ENCODE measurements at regions not wholly inside any gene's neighbourhood (a gene's known extent, or its start where the extent isn't known, plus 50 kb on each side); places are given as distances from the start of the nearest gene placed in this dataset.

DNA sequence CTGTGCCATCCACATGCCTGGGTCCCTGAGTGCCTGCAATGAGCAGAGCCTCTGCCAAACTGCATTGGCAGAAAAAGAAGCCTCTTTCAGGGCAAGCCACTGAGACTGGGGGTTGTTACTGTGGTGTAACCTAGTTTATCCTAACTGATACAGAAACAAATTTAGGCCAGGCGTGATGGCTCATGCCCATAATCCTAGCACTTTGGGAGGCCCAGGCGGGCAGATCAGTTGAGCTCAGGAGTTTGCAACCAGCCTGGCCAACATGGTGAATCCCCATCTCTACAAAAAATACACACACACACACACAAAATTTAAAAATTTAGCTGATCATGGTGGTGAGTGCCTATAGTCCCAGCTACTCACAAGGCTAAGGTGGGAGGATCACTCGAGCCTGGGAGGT is 221.6 kb downstream of the TBC1D2B start:
- no peaks in the 10 kb centered on the region for H3K79me1 ChIP-seq (ENCODE audit: low read depth, low read length)
- no peak overlapping the region for H2BK5ac ChIP-seq (ENCODE audit: low read depth, low read length)
- peaks cover 0 to 3% (median 0%) of the 10 kb centered on the region in 4 experiments; a peak in 1 of 7 replicates for H3K4me1 ChIP-seq (replicated peaks in 1 of 4; ENCODE audit: control insufficient read depth in 3 of 4, insufficient read depth in 4 of 4, low read length in 3 of 4)
- H3K14ac ChIP-seq (ENCODE audit: insufficient read length), result no peak overlapping the region
- H2AK5ac ChIP-seq (ENCODE audit: low read depth, low read length), result no peak overlapping the region
- no peak overlapping the region for H2BK12ac ChIP-seq (ENCODE audit: low read depth, low read length)
- no peak overlapping the region for H3K56ac ChIP-seq (replicated peaks; ENCODE audit: insufficient read length, low read depth, low read length)
- no peak overlapping the region for H2BK120ac ChIP-seq (replicated peaks; ENCODE audit: low read depth, low read length)
- FAIRE-seq (no peak), DNase-seq (ENCODE audit: low read depth in 1 of 2, low spot score in 2 of 2) (no peak)
- H3K23me2 ChIP-seq (ENCODE audit: low read depth, low read length), result no peaks in the 10 kb centered on the region
- H3K18ac ChIP-seq (ENCODE audit: extremely low read depth, low read length), result no peak overlapping the region
- 0 out of 4 replicates have a peak, but pooled peaks cover 0 to 2% of the 10 kb centered on the region in 2 experiments for H3K9me3 ChIP-seq (ENCODE audit: insufficient read depth in 2 of 2, low read depth in 1 of 2, low read length in 1 of 2)
- ChIA-PET CTCF (ENCODE audit: partially characterized antibody) (interaction anchor here (1.0 to 3.2 kb wide), 8 partner anchors 15 to 223 kb away, joined by 3 to 15 read pairs (median 5); no protein-coding TSS in a partner anchor), POLR2A (ENCODE audit: partially characterized antibody) (interaction anchor here (1.7 kb wide), 1 partner anchor 19 kb away, joined by 3 read pairs; no protein-coding TSS in a partner anchor)
- no peak overlapping the region for H3K23ac ChIP-seq (ENCODE audit: insufficient read length)
- H3K27ac ChIP-seq (ENCODE audit: low read depth, low read length), result no peak overlapping the region
- no peak overlapping the region for H2BK15ac ChIP-seq (ENCODE audit: low read length)
- H3K36me3 ChIP-seq (ENCODE audit: control insufficient read depth in 2 of 4, insufficient read depth in 4 of 4, low read length in 3 of 4), result no peaks in the 10 kb centered on the region
- 81% methylated on average over 3 of the region's 3 CpGs; no CpG with 5 or more reads in 1 of the 2 experiments for WGBS, 2 experiments (ENCODE audit: extremely low coverage in 1 of 2, insufficient coverage in 1 of 2, insufficient read length in 1 of 2, insufficient replicate concordance in 2 of 2, low coverage in 1 of 2, low lambda C conversion rate in 2 of 2, missing lambda C conversion rate in 1 of 2)
- no peak overlapping the region for H3K9ac ChIP-seq (replicated peaks in 1 of 4; ENCODE audit: extremely low read depth in 1 of 4, low read depth in 3 of 4, low read length in 3 of 4)
- H2AFZ ChIP-seq (ENCODE audit: low read length), result no peak overlapping the region
- no peak overlapping the region for H2BK20ac ChIP-seq (ENCODE audit: low read length)
- no peak overlapping the region for H4K5ac ChIP-seq (ENCODE audit: insufficient read length, low read depth, low read length)
- H4K91ac ChIP-seq (replicated peaks; ENCODE audit: insufficient read length, low read length), result no peak overlapping the region
- H3K4ac ChIP-seq (replicated peaks; ENCODE audit: insufficient read length, low read depth, low read length), result no peak overlapping the region
- H3K79me2 ChIP-seq (ENCODE audit: control insufficient read depth in 1 of 2, insufficient read depth in 2 of 2, low read length in 2 of 2), result no peaks in the 10 kb centered on the region
- peaks cover 0 to 3% (median 0%) of the 10 kb centered on the region in 4 experiments; a peak in 2 of 7 replicates for H3K27me3 ChIP-seq (replicated peaks in 1 of 4; ENCODE audit: control insufficient read depth in 3 of 4, extremely low read depth in 1 of 4, insufficient read depth in 3 of 4, low read length in 3 of 4)
- H3K4me2 ChIP-seq (ENCODE audit: insufficient read depth in 1 of 2, low read depth in 2 of 2, low read length in 2 of 2), result no peak overlapping the region
- H4K20me1 ChIP-seq (replicated peaks in 1 of 2; ENCODE audit: control insufficient read depth in 1 of 2, insufficient read depth in 2 of 2, low read length in 2 of 2), result no peaks in the 10 kb centered on the region
- H4K8ac ChIP-seq (ENCODE audit: extremely low read depth, insufficient read depth, low read length), result no peak overlapping the region; the same call in 1 of the 2 replicates
- H3K4me3 ChIP-seq (ENCODE audit: extremely low read depth in 1 of 4, insufficient read depth in 2 of 4, low read depth in 3 of 4, low read length in 4 of 4), result no peak overlapping the region
- TF ChIP-seq KDM1A (IDR thresholded peaks at IDR 0.05; ENCODE audit: borderline replicate concordance, low read length) (no peak), POLR2A (IDR thresholded peaks at IDR 0.05; ENCODE audit: control extremely low read depth in 1 of 2, low read depth in 2 of 2, low read length in 2 of 2) (no peak), CHD2 (IDR thresholded peaks at IDR 0.05; ENCODE audit: low read length) (no peak)
- TF ChIP-seq, protein P1, sequence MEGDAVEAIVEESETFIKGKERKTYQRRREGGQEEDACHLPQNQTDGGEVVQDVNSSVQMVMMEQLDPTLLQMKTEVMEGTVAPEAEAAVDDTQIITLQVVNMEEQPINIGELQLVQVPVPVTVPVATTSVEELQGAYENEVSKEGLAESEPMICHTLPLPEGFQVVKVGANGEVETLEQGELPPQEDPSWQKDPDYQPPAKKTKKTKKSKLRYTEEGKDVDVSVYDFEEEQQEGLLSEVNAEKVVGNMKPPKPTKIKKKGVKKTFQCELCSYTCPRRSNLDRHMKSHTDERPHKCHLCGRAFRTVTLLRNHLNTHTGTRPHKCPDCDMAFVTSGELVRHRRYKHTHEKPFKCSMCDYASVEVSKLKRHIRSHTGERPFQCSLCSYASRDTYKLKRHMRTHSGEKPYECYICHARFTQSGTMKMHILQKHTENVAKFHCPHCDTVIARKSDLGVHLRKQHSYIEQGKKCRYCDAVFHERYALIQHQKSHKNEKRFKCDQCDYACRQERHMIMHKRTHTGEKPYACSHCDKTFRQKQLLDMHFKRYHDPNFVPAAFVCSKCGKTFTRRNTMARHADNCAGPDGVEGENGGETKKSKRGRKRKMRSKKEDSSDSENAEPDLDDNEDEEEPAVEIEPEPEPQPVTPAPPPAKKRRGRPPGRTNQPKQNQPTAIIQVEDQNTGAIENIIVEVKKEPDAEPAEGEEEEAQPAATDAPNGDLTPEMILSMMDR (IDR thresholded peaks at IDR 0.05; ENCODE audit: control extremely low read depth in 1 of 3, insufficient read depth in 1 of 3, low read depth in 1 of 3, low read length in 3 of 3), result no peak

All from H1 (cell line).